Activated CD8-positive, alpha-beta T cell treated with anti-CD3 and anti-CD28 coated beads for 36 hours (primary cell): ENCODE measurements at regions not wholly inside any gene's neighbourhood (a gene's known extent, or its start where the extent isn't known, plus 50 kb on each side); places are given as distances from the start of the nearest gene placed in this dataset.
"Not testable (repeated sequence)": the region's sequence is repeated elsewhere in the genome, so short reads cannot be mapped to it uniquely, and the experiment has no call there.

Source experiments
- ATAC-seq: fragments of 200-7000 bp; cut with Tn5 transposase; one replicate; pipeline ENCODE4 v1.10.0; 2021; ENCODE audit warnings: mild to moderate bottlenecking, moderate library complexity
- CTCF ChIA-PET: fragments of 350-600 bp; sonication (Branson Sonifier 250); formaldehyde crosslinking; loops from one replicate; lab custom pipeline; 2021; ENCODE audit warnings: antibody characterized with exemption; lab: Charles Lee
- POLR2A ChIA-PET: fragments of 350-600 bp; sonication (Branson Sonifier 250); formaldehyde crosslinking; loops from one replicate; lab custom pipeline; 2021; ENCODE audit warnings: antibody characterized with exemption; lab: Charles Lee
- DNase-seq: peaks from one replicate; pipeline ENCODE4 v3.0.0-alpha.2; 2020
- H3K27ac Mint-ChIP-seq: one replicate; pipeline ENCODE4 v1.8.0; 2021; ENCODE audit warnings: mild to moderate bottlenecking, mixed read lengths
- H3K27me3 Mint-ChIP-seq: one replicate; pipeline ENCODE4 v1.8.0; 2021; ENCODE audit warnings: mixed read lengths
- H3K36me3 Mint-ChIP-seq: one replicate; pipeline ENCODE4 v1.8.0; 2021; ENCODE audit warnings: low read depth, mixed read lengths
- H3K4me1 Mint-ChIP-seq: one replicate; pipeline ENCODE4 v1.8.0; 2021; ENCODE audit warnings: low read depth, mixed read lengths
- H3K4me3 Mint-ChIP-seq: one replicate; pipeline ENCODE4 v1.8.0; 2021; ENCODE audit warnings: mild to moderate bottlenecking, moderate library complexity, mixed read lengths
- H3K9me3 Mint-ChIP-seq: one replicate; pipeline ENCODE4 v1.8.0; 2021; ENCODE audit warnings: mixed read lengths
- intact Hi-C: fragments of 100-400 bp; cut with micrococcal nuclease; formaldehyde crosslinking; loops from one replicate; pipeline ENCODE4 v1.10.0; 2022
- TF ChIP-seq, protein P1 (sequence below): fragments of 200-600 bp; IDR thresholded peaks from one replicate; pipeline ENCODE4 v1.8.0; 2022; ENCODE audit warnings: antibody characterized with exemption, mild to moderate bottlenecking

DNA sequence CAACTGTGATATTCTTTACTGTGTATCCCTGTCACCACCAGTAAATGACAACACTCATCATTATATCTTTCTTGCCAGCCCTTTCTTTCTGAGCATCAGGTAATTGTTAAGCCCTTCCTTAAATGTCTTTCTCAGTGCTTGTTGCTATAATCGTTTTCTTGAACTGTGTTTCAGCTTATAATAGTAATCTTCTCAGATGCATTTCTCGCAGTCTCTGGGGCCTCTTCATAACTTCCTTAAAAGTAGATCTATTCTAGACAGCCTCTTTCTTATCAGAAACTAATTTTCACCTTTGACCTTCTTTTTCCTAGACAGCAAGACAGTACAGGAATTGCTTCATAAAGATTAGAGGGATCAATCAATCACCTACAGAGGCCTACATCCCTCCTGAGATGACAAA, 648.1 kb downstream of the CPS1 start:
- Mint-ChIP-seq H3K36me3 (no peaks in the 10 kb centered on the region), H3K27ac (no peak overlapping the region), H3K4me1 (no peaks in the 10 kb centered on the region), H3K9me3 (peaks cover 4% of the 10 kb centered on the region), H3K4me3 (no peak overlapping the region), H3K27me3 (no peaks in the 10 kb centered on the region)
- ChIA-PET POLR2A (no interaction called here), CTCF (no interaction called here)
- intact Hi-C loops: no loop called here
- DNase-seq (no peak), ATAC-seq (no peak)
- TF ChIP-seq, protein P1, sequence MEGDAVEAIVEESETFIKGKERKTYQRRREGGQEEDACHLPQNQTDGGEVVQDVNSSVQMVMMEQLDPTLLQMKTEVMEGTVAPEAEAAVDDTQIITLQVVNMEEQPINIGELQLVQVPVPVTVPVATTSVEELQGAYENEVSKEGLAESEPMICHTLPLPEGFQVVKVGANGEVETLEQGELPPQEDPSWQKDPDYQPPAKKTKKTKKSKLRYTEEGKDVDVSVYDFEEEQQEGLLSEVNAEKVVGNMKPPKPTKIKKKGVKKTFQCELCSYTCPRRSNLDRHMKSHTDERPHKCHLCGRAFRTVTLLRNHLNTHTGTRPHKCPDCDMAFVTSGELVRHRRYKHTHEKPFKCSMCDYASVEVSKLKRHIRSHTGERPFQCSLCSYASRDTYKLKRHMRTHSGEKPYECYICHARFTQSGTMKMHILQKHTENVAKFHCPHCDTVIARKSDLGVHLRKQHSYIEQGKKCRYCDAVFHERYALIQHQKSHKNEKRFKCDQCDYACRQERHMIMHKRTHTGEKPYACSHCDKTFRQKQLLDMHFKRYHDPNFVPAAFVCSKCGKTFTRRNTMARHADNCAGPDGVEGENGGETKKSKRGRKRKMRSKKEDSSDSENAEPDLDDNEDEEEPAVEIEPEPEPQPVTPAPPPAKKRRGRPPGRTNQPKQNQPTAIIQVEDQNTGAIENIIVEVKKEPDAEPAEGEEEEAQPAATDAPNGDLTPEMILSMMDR: no peak

DNA sequence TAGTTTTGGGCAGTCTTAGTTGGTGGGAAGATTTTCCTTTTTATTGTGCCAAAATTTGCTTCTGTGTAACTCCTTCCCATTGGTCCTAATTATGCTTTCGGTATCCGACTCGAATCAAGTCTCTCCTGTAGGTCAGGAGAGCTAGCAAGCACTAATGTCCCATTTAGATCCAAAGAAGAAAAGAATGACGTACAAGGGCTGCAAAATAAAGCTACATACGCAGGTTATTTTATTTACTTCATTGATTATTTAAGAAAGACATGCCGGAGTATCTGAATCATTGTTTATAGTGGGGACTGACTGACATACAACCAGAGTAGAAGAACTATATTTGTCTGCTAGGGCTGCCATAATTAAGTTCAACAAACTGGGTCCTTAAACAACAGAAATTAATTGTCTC, 648.5 kb downstream of the CPS1 start:
- ChIA-PET CTCF (no interaction called here), POLR2A (no interaction called here)
- no peak for ATAC-seq

DNA sequence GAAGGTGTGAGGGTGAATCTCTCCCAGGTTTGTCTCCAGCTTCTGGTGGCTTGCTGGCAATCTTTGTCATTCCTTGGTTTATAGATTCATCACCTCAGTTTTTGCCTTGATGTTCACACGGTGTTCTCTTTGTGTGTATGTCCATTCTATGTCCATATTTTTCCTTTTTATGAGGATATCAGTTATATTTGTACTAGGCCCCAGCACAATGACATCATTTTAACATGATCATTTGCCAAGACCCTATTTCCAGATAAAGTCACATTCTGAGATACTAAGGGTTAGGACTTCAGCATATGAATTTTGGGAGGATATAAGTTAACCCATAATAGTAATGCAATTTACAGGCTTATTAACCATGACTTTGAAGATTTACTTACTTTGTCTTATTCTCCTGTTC, 649.0 kb downstream of the CPS1 start:
- POLR2A ChIA-PET: no interaction called here
- Mint-ChIP-seq H3K4me3 (no peak overlapping the region), H3K4me1 (no peaks in the 10 kb centered on the region), H3K9me3 (peaks cover 4% of the 10 kb centered on the region), H3K27ac (no peak overlapping the region), H3K27me3 (no peaks in the 10 kb centered on the region), H3K36me3 (no peaks in the 10 kb centered on the region)
- DNase-seq (no peak), ATAC-seq (no peak)
- intact Hi-C loops: no loop called here
- TF ChIP-seq, protein P1: no peak
- CTCF ChIA-PET: no interaction called here

More for the DNA sequence above, 648.5 kb downstream of the CPS1 start:
- intact Hi-C loops: no loop called here
- TF ChIP-seq, protein P1: no peak
- H3K4me3 Mint-ChIP-seq: no peak overlapping the region
- DNase-seq: no peak
- H3K27ac Mint-ChIP-seq: no peak overlapping the region
- H3K9me3 Mint-ChIP-seq: peaks cover 4% of the 10 kb centered on the region
- H3K36me3 Mint-ChIP-seq: no peaks in the 10 kb centered on the region
- H3K4me1 Mint-ChIP-seq: no peaks in the 10 kb centered on the region
- no peaks in the 10 kb centered on the region for H3K27me3 Mint-ChIP-seq

DNA sequence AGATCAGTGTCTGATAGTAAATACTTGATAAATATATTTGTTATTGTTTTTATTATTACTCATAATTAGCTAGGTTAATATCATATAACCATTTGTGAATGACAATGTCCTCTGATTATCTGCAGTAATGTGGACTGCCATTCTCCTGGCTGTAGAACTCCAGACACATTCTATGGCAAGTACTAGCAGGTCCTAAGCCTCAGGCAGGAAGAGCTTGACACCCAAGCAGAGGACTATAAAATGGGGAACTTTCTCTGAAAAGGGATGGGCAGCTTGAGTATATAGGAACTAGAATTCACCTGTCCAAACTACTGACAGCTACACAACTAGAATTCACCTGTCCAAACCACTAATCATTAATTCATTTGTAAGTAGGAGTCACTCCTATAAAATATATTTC, 649.4 kb downstream of the CPS1 start:
- Mint-ChIP-seq H3K27ac (no peak overlapping the region), H3K36me3 (no peaks in the 10 kb centered on the region), H3K4me1 (no peaks in the 10 kb centered on the region), H3K4me3 (no peak overlapping the region), H3K27me3 (no peaks in the 10 kb centered on the region), H3K9me3 (peaks cover 4% of the 10 kb centered on the region)
- DNase-seq (no peak), ATAC-seq (no peak)
- intact Hi-C loops: no loop called here
- CTCF ChIA-PET: no interaction called here
- POLR2A ChIA-PET: no interaction called here
- TF ChIP-seq, protein P1: no peak

DNA sequence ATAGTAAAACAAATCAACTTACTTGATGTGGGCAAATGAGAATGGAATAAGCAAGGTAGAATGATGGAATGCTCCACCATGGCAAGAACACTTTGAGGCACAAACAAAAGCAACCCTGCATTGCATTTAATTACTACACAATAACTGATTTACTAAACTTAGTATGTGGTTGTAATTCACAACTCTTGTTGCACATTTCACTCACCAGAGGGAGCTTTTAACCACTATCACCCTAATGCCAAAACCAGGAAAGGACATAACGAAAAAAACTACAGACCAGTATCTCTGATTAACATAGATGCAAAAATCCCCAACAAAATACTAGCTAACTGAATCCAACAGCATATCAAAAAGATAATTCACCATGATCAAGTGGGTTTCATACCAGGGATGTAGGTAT, 659.8 kb downstream of the CPS1 start:
- TF ChIP-seq, protein P1: no peak
- CTCF ChIA-PET: no interaction called here
- Mint-ChIP-seq H3K4me1 (no peaks in the 10 kb centered on the region), H3K36me3 (no peaks in the 10 kb centered on the region), H3K9me3 (peaks cover 7% of the 10 kb centered on the region), H3K27me3 (no peaks in the 10 kb centered on the region), H3K4me3 (no peak overlapping the region), H3K27ac (no peak overlapping the region)
- POLR2A ChIA-PET: no interaction called here
- DNase-seq (no peak), ATAC-seq (no peak)
- intact Hi-C loops: no loop called here

DNA sequence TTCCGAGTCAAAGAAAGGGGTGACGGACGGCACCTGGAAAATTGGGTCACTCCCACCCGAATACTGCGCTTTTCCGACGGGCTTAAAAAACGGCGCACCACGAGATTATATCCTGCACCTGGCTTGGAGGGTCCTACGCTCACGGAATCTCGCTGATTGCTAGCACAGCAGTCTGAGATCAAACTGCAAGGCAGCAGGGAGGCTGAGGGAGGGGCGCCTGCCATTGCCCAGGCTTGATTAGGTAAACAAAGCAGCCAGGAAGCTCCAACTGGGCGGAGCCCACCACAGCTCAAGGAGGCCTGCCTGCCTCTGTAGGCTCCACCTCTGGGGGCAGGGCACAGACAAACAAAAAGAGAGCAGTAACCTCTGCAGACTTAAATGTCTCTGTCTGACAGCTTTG, 663.1 kb downstream of the CPS1 start:
- H3K27me3 Mint-ChIP-seq, H3K36me3 Mint-ChIP-seq, CTCF ChIA-PET, intact Hi-C loops, ATAC-seq, H3K9me3 Mint-ChIP-seq, H3K27ac Mint-ChIP-seq, H3K4me3 Mint-ChIP-seq, H3K4me1 Mint-ChIP-seq, DNase-seq: not testable (repeated sequence)
- POLR2A ChIA-PET: interaction anchor here (1.2 kb wide), 1 partner anchor 9 kb away, joined by 3 read pairs; no protein-coding TSS in a partner anchor
